ENCODE measurements at regions not wholly inside any gene's neighbourhood (a gene's known extent, or its start where the extent isn't known, plus 50 kb on each side); places are given as distances from the start of the nearest gene placed in this dataset.

- TF ChIP-seq RXRA (IDR thresholded peaks at IDR 0.05) (no peak), MAX (IDR thresholded peaks at IDR 0.05) (no peak), EGR1 (IDR thresholded peaks at IDR 0.05; ENCODE audit: low read depth in 2 of 2) (no peak)
- TF ChIP-seq, protein P1, sequence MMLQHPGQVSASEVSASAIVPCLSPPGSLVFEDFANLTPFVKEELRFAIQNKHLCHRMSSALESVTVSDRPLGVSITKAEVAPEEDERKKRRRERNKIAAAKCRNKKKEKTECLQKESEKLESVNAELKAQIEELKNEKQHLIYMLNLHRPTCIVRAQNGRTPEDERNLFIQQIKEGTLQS (IDR thresholded peaks at IDR 0.05) = no peak
Observed at GRCh38 chr7:149586646-149587645, 89.3 kb upstream of the ZNF746 start (continued).

GRCh38 chr7:149584530-149584929 lies 86.9 kb upstream of the ZNF746 start:
- peak; percentile 21 for DNase-seq (ENCODE audit: low spot score)
- no peak overlapping the region for H3K27ac ChIP-seq (ENCODE audit: low read depth in 1 of 2, low read length in 2 of 2)
- peaks cover 9 to 40% (median 25%) of the 10 kb centered on the region in 4 donors for H3K36me3 ChIP-seq (ENCODE audit: control insufficient read depth in 4 of 4, insufficient read depth in 3 of 4, low read depth in 1 of 4, low read length in 3 of 4)
- TF ChIP-seq FOXA2 (IDR thresholded peaks at IDR 0.05) (no peak), YY1 (IDR thresholded peaks at IDR 0.05) (no peak), GABPA (IDR thresholded peaks at IDR 0.05 in 1 of 2, conservative IDR thresholded peaks at IDR 0.05 in 1 of 2) (no peak), MAX (IDR thresholded peaks at IDR 0.05) (no peak), CTCF (IDR thresholded peaks at IDR 0.05; ENCODE audit: low read depth, low read length, missing input control) (no peak), TAF1 (conservative IDR thresholded peaks at IDR 0.05) (no peak), FOXA1 (IDR thresholded peaks at IDR 0.05) (no peak), RXRA (IDR thresholded peaks at IDR 0.05) (no peak), HNF4A (conservative IDR thresholded peaks at IDR 0.05) (no peak), JUND (IDR thresholded peaks at IDR 0.05) (no peak), HNF4G (IDR thresholded peaks at IDR 0.05) (no peak), RAD21 (IDR thresholded peaks at IDR 0.05) (no peak), ZBTB33 (IDR thresholded peaks at IDR 0.05) (no peak), NR2F2 (IDR thresholded peaks at IDR 0.05) (no peak), EGR1 (IDR thresholded peaks at IDR 0.05; ENCODE audit: low read depth in 2 of 2) (no peak), SP1 (IDR thresholded peaks at IDR 0.05) (no peak)
- TF ChIP-seq, protein P2, sequence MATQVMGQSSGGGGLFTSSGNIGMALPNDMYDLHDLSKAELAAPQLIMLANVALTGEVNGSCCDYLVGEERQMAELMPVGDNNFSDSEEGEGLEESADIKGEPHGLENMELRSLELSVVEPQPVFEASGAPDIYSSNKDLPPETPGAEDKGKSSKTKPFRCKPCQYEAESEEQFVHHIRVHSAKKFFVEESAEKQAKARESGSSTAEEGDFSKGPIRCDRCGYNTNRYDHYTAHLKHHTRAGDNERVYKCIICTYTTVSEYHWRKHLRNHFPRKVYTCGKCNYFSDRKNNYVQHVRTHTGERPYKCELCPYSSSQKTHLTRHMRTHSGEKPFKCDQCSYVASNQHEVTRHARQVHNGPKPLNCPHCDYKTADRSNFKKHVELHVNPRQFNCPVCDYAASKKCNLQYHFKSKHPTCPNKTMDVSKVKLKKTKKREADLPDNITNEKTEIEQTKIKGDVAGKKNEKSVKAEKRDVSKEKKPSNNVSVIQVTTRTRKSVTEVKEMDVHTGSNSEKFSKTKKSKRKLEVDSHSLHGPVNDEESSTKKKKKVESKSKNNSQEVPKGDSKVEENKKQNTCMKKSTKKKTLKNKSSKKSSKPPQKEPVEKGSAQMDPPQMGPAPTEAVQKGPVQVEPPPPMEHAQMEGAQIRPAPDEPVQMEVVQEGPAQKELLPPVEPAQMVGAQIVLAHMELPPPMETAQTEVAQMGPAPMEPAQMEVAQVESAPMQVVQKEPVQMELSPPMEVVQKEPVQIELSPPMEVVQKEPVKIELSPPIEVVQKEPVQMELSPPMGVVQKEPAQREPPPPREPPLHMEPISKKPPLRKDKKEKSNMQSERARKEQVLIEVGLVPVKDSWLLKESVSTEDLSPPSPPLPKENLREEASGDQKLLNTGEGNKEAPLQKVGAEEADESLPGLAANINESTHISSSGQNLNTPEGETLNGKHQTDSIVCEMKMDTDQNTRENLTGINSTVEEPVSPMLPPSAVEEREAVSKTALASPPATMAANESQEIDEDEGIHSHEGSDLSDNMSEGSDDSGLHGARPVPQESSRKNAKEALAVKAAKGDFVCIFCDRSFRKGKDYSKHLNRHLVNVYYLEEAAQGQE (IDR thresholded peaks at IDR 0.05) = no peak
- TF ChIP-seq, protein P1 (IDR thresholded peaks at IDR 0.05) = no peak
- H3K4me3 ChIP-seq (ENCODE audit: low read depth in 1 of 3, low read length in 3 of 3) = no peak overlapping the region
- WGBS = over 99% methylated on average over 4 of the region's 4 CpGs
- H3K4me1 ChIP-seq (ENCODE audit: control insufficient read depth in 4 of 4, insufficient read depth in 4 of 4, low read length in 3 of 4) = no peaks in the 10 kb centered on the region
- H3K9ac ChIP-seq (ENCODE audit: low read depth in 1 of 2, low read length in 2 of 2) = no peak overlapping the region
- no peaks in the 10 kb centered on the region for H3K27me3 ChIP-seq (ENCODE audit: control insufficient read depth in 4 of 4, insufficient read depth in 4 of 4, low read length in 3 of 4)
- H3K9me3 ChIP-seq (ENCODE audit: control insufficient read depth in 4 of 4, low read length in 3 of 4) = peaks cover 0 to 7% (median 2%) of the 10 kb centered on the region in 4 donors
